D341Med (cell line): ENCODE measurements at regions not wholly inside any gene's neighbourhood (a gene's known extent, or its start where the extent isn't known, plus 50 kb on each side); places are given as distances from the start of the nearest gene placed in this dataset.

Experiments
- DNase-seq: peaks from one replicate; pipeline ENCODE4 v3.0.0; 2012; ENCODE audit warnings: low spot score

GRCh38 chr13:111642156-111642767 lies 321.8 kb downstream of the TEX29 start:
- DNase-seq: no peak

DNA sequence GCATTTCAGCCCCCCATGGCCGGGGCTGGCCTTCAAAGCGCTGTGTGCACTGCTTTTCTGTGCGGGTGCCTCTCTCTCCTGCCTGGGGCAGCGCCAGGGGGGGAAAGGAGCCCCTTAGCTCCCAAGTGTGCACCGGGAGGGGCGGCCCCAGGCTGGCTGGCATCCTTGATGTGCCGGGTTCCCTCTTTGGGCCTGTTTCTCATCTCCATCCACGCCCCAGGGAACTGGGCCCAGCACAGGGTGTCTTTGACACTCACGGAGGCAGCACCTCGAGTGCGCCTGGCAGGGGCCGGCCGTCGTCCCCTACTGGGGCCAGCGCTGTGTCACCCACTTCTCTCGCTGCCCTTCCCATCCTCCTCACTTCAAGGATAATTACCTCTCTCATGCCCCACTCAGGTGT lies 324.3 kb downstream of the TEX29 start:
- no peak for DNase-seq

DNA sequence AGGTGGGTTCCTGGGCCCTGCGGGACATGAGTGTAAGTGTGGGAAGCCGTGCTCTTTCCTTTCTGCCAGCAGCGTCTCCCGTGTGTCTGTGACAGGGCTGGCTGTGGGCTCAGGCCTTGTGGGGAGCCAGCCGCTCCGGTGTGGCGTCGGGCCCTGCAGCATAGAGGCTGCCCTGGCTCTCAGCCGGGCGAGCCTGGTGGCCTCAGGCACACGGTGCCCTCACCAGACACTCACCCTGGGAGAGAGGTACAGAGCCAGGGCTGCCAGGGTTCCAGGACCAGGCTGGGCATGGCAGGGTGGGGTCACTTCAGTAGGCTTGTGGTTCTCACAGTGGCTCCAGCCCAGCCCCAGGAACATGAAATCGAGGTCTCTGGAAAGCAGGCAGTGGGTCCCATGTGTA lies 324.8 kb downstream of the TEX29 start:
- DNase-seq: no peak

DNA sequence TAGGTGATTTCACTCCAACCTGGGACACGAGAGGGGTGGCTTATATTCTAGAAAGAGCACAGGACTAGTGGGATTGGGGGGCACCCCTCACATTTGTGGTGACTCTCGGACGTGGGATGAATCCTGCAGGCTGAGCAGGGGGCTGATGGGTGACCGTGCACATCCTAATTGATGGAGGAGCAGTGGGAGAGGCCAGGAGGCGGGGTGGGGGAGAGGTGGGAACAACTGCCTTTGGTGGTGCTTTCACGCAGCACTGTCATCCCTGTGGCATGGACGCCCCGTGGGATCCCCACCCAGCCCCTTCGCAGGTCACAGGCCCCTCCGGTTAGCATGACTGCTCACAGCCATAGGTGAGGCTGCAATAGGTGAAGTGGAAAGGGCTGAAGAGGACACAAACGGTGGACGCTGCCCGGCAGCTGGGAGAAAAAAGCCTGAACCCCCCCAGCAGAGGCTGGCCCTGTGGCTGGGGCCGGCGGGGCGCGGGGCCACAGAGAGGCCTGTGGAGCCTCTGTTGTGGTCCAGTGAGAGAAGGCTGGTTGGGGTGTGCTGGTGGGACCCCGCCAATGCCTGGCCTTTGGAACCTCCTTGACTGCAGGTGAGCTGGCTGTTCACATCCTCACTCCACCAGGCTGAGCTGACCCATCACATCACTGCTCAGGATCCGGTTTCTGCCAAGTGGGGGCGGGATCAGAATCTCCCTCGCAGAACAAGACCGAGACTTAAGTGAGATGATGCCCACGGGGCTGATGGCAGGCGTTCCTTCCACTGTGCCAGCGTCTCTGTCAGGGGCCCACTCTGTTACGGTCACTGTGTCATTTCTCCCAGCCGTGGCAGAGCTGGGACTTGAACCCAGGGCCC lies 325.4 kb downstream of the TEX29 start:
- DNase-seq: no peak

DNA sequence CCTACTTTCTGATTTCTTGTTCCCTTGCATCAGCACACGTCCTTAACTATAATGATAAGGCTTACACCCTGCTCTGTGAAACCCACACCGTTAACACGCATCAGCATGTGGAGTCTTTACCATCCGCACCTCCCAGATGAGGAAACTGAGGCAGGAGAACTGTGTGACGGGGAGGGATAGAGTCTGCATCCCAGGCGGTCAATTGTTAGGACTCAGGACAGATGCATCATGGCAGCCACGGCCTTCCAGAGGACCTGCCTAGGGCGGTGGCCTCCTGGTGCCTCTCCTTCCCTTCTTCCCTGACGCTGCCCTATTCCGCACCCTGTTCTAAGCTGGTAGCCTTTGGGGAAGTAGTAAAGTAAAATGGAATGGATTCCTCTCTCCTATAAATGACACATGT lies 326.0 kb downstream of the TEX29 start:
- DNase-seq: no peak

GRCh38 chr13:111648885-111649284 lies 328.4 kb downstream of the TEX29 start:
- DNase-seq: no peak

GRCh38 chr13:111650626-111651025 lies 330.2 kb downstream of the TEX29 start:
- no peak for DNase-seq

DNA sequence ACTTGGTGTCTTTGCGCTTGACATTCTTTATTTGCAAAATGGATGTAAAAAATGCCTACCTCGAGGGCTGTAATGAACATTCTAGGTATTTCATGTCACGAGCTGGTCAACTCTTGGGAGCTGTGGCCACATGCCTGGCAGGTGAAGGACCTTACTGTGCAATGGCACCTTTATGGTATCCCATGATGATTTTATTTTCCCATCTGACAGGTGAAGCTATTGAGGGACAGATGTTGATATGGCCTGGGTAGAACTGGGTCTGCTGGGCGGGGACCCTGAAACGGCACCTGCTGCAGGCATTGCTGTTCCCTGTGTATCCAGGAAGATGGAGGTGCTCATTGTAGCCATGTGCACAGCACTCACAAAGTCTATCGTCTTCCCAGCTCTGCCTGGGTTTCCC lies 332.2 kb downstream of the TEX29 start:
- DNase-seq: no peak

DNA sequence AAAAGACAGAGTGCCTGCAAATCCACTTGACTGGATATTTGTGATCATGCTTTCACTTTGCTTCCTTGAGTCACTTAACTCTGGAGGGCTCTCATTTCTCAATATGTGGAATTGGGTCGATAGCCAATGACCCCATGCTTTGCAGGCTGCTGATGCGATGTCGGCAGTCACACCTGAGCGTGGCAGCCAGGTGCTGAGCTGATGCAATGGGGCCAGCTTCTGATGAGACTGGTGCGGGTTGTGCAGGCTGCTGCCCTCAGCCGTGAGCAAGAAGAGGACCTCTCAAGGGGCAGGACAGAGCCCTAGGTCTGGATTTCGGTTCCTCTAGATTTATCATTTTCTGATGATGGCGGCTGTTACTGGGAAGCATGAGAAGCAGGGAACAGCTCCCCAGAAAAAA lies 334.1 kb downstream of the TEX29 start:
- DNase-seq: no peak

DNA sequence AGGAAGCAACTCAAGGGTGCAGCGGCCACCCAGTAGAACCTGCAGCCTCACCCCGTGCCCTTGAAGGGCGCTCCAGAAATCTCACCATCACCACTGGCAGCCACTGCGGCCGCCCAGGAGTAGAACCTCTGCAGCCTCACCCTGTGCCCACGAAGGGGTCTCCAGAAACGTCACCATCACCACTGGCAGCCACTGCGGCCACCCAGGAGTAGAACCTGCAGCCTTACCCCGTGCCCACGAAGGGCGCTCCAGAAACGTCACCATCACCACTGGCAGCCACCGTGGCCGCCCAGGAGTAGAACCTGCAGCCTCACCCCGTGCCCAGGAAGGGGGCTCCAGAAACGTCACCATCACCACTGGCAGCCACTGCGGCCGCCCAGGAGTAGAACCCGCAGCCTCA lies 336.0 kb downstream of the TEX29 start:
- no peak for DNase-seq

- DNase-seq: no peak
Observed at GRCh38 chr13:111657013-111657412, 336.6 kb downstream of the TEX29 start.

DNA sequence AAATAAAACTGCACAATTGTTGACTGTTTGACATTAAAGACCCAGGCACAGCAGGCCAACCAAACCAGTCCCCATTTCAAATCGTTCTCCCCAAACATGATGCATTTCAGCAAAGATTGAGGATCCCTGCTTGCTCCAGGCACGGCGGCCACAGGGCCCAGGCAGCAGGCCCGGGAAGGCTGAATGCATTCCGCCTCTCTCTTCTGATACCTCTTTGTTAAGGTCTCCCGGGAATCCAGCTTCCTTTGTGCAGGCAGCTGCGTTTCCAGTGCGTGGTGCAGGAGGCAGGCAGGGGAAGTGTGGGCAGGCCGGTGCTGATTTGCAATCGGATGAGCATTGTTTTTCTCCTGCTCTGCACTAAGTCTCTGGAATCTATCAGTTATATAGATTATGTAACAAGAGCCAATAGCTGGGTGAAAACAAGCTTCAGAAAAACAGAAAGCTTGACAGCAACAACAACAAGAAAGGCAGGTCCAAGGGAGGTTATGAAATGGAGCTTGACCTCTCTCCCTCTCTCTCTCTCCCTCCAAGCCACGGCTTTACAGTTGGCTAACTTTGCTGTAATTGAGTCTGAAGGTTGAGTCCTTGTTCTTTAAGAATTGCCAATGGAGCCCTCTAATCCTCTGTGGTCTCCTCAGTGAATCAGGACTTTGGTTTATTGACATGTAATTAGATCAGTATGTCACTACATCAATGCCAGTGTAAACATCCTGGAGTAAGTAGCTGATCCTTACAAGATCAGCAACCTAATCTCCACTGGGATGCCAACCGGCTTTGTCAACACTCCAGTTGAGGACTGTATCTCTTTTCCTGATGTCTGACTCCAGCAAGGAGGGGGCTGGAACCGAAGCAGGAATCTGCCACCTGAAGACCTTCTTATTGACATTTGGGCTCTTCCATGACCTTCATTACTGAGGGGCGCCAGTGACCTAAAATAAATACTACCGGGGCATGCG lies 338.0 kb downstream of the TEX29 start:
- DNase-seq: no peak

GRCh38 chr13:111659219-111659775 lies 338.9 kb downstream of the TEX29 start:
- DNase-seq: no peak

GRCh38 chr13:111659842-111660241 lies 339.4 kb downstream of the TEX29 start:
- no peak for DNase-seq

DNA sequence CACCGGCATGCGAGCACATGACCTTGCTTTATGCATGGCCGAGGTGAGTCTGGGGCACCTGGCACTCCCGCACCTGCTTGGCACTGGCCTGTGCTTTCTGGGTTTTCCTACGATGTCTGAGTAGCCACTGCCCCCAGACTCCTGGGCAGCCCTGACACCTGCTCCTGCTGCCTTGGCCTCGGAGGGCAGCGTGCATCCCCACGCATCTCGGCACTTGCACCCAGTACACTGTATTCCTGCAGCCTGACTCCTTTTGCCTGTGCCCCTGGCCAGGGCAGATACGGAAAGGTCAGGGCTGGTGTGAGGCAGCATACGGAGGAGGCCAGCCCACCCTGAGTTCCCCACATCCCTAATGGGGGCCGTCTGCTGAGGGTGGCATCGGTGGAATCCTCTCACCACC lies 340.6 kb downstream of the TEX29 start:
- no peak for DNase-seq

DNA sequence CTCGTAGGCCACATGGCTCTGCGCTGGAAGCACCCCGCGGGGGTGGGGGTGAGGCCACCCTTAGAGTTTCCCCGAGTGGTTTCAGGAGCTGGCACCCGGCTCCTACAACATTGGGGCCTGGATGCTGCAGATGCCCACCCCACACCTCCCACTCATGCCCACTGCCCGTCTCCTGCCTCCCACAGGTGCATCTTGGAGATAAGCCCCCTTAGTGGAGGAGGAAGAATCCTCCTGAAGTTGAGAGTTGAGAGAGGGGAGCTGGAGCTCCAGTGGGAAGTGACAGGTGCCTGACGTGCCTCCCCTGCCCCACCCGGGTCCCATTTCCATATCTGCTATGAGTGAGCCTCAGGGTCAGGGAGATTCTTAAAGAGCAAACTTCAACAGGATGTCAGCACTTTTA lies 341.3 kb downstream of the TEX29 start:
- no peak for DNase-seq

- no peak for DNase-seq
Observed at GRCh38 chr13:111662451-111662850, 342.0 kb downstream of the TEX29 start.

GRCh38 chr13:111662895-111663294 lies 342.5 kb downstream of the TEX29 start:
- no peak for DNase-seq

- DNase-seq: no peak
Observed at GRCh38 chr13:111663505-111663904, 343.1 kb downstream of the TEX29 start.

DNA sequence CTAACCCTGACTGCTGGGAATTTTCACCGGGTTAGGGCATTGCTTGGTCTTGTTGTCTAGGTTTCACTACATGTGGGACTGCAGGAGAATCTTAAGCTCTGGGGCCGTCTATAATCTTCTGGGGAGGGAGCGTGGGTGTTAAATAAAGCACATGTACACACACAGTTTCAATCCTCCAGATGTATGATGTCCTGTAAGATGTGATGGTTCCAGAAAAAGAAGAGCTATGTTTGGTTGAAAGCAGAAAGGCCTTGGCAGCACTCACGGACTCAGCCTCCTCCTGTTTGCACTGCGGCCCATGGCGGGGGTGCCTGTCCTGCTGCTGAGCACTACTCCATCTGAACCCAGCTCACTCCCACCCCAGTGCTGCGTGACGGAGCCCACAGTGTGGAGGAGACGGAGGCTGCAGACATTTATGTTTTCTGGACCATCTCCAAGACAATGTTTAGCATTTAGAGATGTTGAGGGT lies 343.5 kb downstream of the TEX29 start:
- DNase-seq: no peak

- no peak for DNase-seq
Observed at GRCh38 chr13:111664696-111665095, 344.3 kb downstream of the TEX29 start.

DNA sequence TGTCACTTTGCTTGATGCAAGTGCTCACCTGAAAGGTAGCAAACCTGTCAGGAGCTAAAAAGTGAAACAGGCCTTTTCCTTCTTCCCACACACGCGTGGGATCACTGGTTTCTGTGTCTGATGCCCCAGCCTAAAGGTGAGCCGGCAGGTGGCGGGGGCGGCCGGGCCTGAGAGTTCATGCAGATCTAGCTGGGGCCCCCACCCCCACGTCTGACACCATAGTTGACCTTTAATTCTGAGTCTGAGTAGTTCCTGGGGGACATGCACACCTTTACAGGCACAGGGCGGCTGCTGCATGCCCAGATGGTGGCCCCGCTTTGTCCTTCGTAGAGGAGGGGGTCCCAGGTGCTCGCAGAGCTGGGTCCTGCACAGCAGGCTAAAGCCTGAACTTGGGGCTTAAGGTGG lies 345.3 kb downstream of the TEX29 start:
- no peak for DNase-seq
